ENCODE measurements at regions not wholly inside any gene's neighbourhood (a gene's known extent, or its start where the extent isn't known, plus 50 kb on each side); places are given as distances from the start of the nearest gene placed in this dataset.
A peak's percentile ranks its signal among the peaks of the same experiment; 100 is the strongest.
"Not testable (repeated sequence)": the region's sequence is repeated elsewhere in the genome, so short reads cannot be mapped to it uniquely, and the experiment has no call there.

DNA sequence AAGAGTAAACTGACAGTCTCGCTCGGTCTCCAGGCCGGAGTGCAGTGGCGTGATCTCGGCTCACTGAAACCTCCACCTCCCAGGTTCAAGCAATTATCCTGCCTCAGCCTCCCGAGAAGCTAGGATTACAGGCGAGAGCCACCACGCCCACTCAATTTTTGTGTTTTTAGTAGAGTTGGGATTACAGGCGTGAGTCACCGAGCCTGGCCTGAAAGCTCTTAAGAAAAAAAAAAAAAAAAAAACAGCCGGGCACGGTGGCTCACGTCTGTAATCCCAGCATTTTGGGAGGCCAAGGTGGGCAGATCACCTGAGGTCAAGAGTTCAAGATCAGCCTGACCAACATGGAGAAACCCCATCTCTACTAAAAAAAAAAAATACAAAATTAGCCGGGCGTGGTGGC lies 55.3 kb upstream of the THOC2 start:
- 89 to 90% methylated on average over 13 to 15 of the region's 15 CpGs for WGBS, 2 donors
- H3K27ac ChIP-seq; FAIRE-seq; DNase-seq; H3K27me3 ChIP-seq; H3K4me3 ChIP-seq; H3K36me3 ChIP-seq; ATAC-seq; H3K4me1 ChIP-seq; intact Hi-C loops (cut with DNase I); H3K9me3 ChIP-seq: not testable (repeated sequence)

DNA sequence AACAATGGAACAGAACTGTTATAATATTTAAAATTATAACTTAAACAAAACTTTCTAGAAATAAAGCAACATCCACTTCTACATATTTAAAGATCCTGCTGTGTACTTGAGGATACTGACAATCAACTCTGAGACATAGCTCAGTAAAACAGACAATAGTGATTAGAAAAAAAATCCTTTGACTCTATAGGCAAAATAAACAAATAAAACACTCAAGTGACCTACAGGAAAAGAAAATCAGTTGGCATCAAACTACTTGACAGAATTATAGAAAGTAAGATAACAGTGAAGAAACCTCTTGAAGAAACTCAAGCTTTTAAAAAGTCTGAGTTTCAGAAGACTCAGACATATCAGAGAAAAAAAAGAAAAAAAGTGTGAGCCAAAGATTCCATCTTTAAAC lies 55.9 kb upstream of the THOC2 start:
- Histone ChIP-seq H3K4me3 (no peak overlapping the region), H3K4me1 (no peaks in the 10 kb centered on the region), H3K27ac (no peak overlapping the region), H3K36me3 (no peaks in the 10 kb centered on the region), H3K9me3 (no peaks in the 10 kb centered on the region), H3K27me3 (no peaks in the 10 kb centered on the region)
- DNase-seq (no peak), FAIRE-seq (peak; percentile 51), ATAC-seq (no peak)
- TF ChIP-seq CTCF (IDR thresholded peaks at IDR 0.05): no peak
- intact Hi-C loops (cut with DNase I): no loop called here

GRCh38 chrX:123797543-123798447 lies 62.1 kb upstream of the XIAP start:
- Histone ChIP-seq H3K9me3 (no peaks in the 10 kb centered on the region), H3K4me1 (no peaks in the 10 kb centered on the region), H3K36me3 (no peaks in the 10 kb centered on the region), H3K27ac (no peak overlapping the region), H3K4me3 (no peak overlapping the region), H3K27me3 (no peaks in the 10 kb centered on the region)
- intact Hi-C loops (cut with DNase I): no loop called here
- no peak for TF ChIP-seq CTCF (IDR thresholded peaks at IDR 0.05)
- DNase-seq: no peak
- ATAC-seq: no peak
- WGBS, 2 donors: 75 to 92% methylated on average over 8 of the region's 8 CpGs
- FAIRE-seq: no peak

GRCh38 chrX:123798706-123799430 lies 61.0 kb upstream of the XIAP start:
- 68 to 71% methylated on average over 12 of the region's 13 CpGs for WGBS, 2 donors
- peak in 3 of 4 donors; percentile 15 to 47 (median 16) for ATAC-seq
- H3K36me3 ChIP-seq; H3K4me3 ChIP-seq; H3K27ac ChIP-seq; intact Hi-C loops (cut with DNase I); H3K4me1 ChIP-seq; DNase-seq; H3K9me3 ChIP-seq; FAIRE-seq; H3K27me3 ChIP-seq: not testable (repeated sequence)

DNA sequence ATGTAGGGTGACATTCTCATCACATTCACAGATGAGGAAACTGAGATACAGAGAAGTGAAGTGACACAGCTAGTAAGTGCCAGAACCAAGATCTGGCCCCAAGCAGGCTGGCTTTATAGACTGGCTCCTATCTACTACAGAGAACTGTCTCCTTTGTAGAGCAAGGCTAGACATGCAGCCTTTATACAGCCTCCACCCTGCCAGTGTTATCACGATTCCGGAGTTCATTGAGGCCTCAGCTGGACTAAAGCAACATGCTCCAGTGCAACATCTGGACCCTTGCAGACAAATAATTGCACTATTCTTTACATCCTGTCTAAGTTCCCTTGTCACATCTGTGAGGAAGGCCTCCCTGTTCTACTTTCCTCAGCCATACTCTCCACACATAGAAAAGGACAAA lies 58.0 kb upstream of the XIAP start:
- WGBS, 2 donors: 55 to 63% methylated on average over 2 of the region's 2 CpGs
- H3K27me3 ChIP-seq: no peaks in the 10 kb centered on the region
- H3K27ac ChIP-seq: no peak overlapping the region
- no peak for DNase-seq
- no peak for TF ChIP-seq CTCF (IDR thresholded peaks at IDR 0.05)
- no peak for FAIRE-seq
- H3K36me3 ChIP-seq: no peaks in the 10 kb centered on the region
- H3K9me3 ChIP-seq: no peaks in the 10 kb centered on the region
- H3K4me3 ChIP-seq: no peak overlapping the region
- ATAC-seq: no peak
- intact Hi-C loops (cut with DNase I): no loop called here
- H3K4me1 ChIP-seq: no peaks in the 10 kb centered on the region
